Keratinocyte (primary cell): ENCODE measurements at regions not wholly inside any gene's neighbourhood (a gene's known extent, or its start where the extent isn't known, plus 50 kb on each side); places are given as distances from the start of the nearest gene placed in this dataset.

ENCODE experiments used
- CTCF ChIP-seq, 3 experiments: IDR thresholded peaks in 1 of 3; conservative IDR thresholded peaks in 1 of 3; optimal IDR thresholded peaks in 1 of 3; 2 replicates in 2 of 3; 3 replicates in 1 of 3; pipeline versions ENCODE3 to v1.5.1; 2011; ENCODE audit warnings: low read length in 3 of 3, mild to moderate bottlenecking in 3 of 3, moderate library complexity in 2 of 3, control low read depth in 1 of 3, inconsistent platforms in 1 of 3; ENCODE audit not compliant: insufficient read depth in 2 of 3; ENCODE audit errors: extremely low read depth in 1 of 3
- EZH2 ChIP-seq: IDR thresholded peaks from one replicate; pipeline ENCODE4 v1.6.1; 2012; ENCODE audit warnings: inconsistent platforms, mild to moderate bottlenecking, low read length, moderate library complexity

GRCh38 chr6:168981187-168981586 lies 272.5 kb downstream of the THBS2 start:
- TF ChIP-seq CTCF (optimal IDR thresholded peaks at IDR 0.05 in 1 of 3, IDR thresholded peaks at IDR 0.05 in 1 of 3, conservative IDR thresholded peaks at IDR 0.05 in 1 of 3; ENCODE audit: extremely low read depth in 1 of 3, insufficient read depth in 2 of 3, low read length in 3 of 3) (no peak), EZH2 (no peak)
